Trophoblast cell (in vitro differentiated cells and primary cell): ENCODE measurements at regions not wholly inside any gene's neighbourhood (a gene's known extent, or its start where the extent isn't known, plus 50 kb on each side); places are given as distances from the start of the nearest gene placed in this dataset.
"Not testable (repeated sequence)": the region's sequence is repeated elsewhere in the genome, so short reads cannot be mapped to it uniquely, and the experiment has no call there.

Experiments
- DNase-seq, 2 donors: peaks; one replicate each; pipeline ENCODE4 v3.0.0-alpha.2; 2016
- H2AFZ ChIP-seq: 2 replicates; pipeline ENCODE4 v1.6.1; 2013; ENCODE audit warnings: low read length, moderate library complexity, mild to moderate bottlenecking; ENCODE audit not compliant: insufficient read depth, poor library complexity
- H2AK5ac ChIP-seq: 2 replicates; pipeline ENCODE4 v1.6.1; 2013; ENCODE audit warnings: mild to moderate bottlenecking, low read length
- H2BK120ac ChIP-seq: 2 replicates; pipeline ENCODE4 v1.6.1; 2013; ENCODE audit warnings: low read length, mild to moderate bottlenecking, moderate library complexity; ENCODE audit not compliant: insufficient read depth, poor library complexity
- H2BK12ac ChIP-seq: 2 replicates; pipeline ENCODE4 v1.6.1; 2013; ENCODE audit warnings: mild to moderate bottlenecking, low read length, moderate library complexity
- H2BK5ac ChIP-seq: 2 replicates; pipeline ENCODE4 v1.6.1; 2013; ENCODE audit warnings: low read length, low read depth, moderate library complexity, mild to moderate bottlenecking; ENCODE audit not compliant: poor library complexity
- H3K14ac ChIP-seq: 2 replicates; pipeline ENCODE4 v1.6.1; 2013; ENCODE audit warnings: mild to moderate bottlenecking, low read length
- H3K18ac ChIP-seq: 2 replicates; pipeline ENCODE4 v1.6.1; 2013; ENCODE audit warnings: mild to moderate bottlenecking, low read length
- H3K23ac ChIP-seq: 2 replicates; pipeline ENCODE4 v1.6.1; 2013; ENCODE audit warnings: low read length
- H3K27ac ChIP-seq: 2 replicates; pipeline ENCODE4 v1.5.1; 2013; ENCODE audit warnings: low read depth, mild to moderate bottlenecking, inconsistent platforms, low read length, moderate library complexity
- H3K27me3 ChIP-seq: 2 replicates; pipeline ENCODE4 v1.6.1; 2013; ENCODE audit warnings: inconsistent platforms, mild to moderate bottlenecking, low read length, moderate library complexity; ENCODE audit not compliant: insufficient read depth
- H3K36me3 ChIP-seq, 2 experiments: 1 replicate in 1 of 2; 2 replicates in 1 of 2; pipeline ENCODE4 v1.6.1; 2013; ENCODE audit warnings: low read length in 2 of 2, mild to moderate bottlenecking in 2 of 2, moderate library complexity in 1 of 2; ENCODE audit not compliant: insufficient read depth in 2 of 2, control insufficient read depth in 1 of 2
- H3K4ac ChIP-seq: 2 replicates; pipeline ENCODE4 v1.6.1; 2013; ENCODE audit warnings: low read depth, mild to moderate bottlenecking, low read length, moderate library complexity
- H3K4me1 ChIP-seq, 2 experiments: 1 replicate in 1 of 2; 2 replicates in 1 of 2; pipeline ENCODE4 v1.6.1; 2013; ENCODE audit warnings: low read length in 2 of 2, mild to moderate bottlenecking in 2 of 2, moderate library complexity in 1 of 2; ENCODE audit not compliant: insufficient read depth in 2 of 2, control insufficient read depth in 1 of 2
- H3K4me2 ChIP-seq: 2 replicates; pipeline ENCODE4 v1.6.1; 2013; ENCODE audit warnings: inconsistent platforms, mild to moderate bottlenecking, low read length, moderate library complexity
- H3K4me3 ChIP-seq: 2 replicates; pipeline ENCODE4 v1.5.1; 2013; ENCODE audit warnings: mild to moderate bottlenecking, low read depth, low read length, inconsistent platforms
- H3K79me1 ChIP-seq: one replicate; pipeline ENCODE4 v1.6.1; 2013; ENCODE audit warnings: low read length
- H3K79me2 ChIP-seq: 2 replicates; pipeline ENCODE4 v1.6.1; 2013; ENCODE audit warnings: low read length, mild to moderate bottlenecking; ENCODE audit not compliant: control insufficient read depth, insufficient read depth, poor library complexity
- H3K9ac ChIP-seq: 2 replicates; pipeline ENCODE4 v1.6.1; 2013; ENCODE audit warnings: mild to moderate bottlenecking, low read length
- H3K9me3 ChIP-seq: 2 replicates; pipeline ENCODE4 v1.6.1; 2013; ENCODE audit warnings: low read depth, mild to moderate bottlenecking, control low read depth, inconsistent platforms, low read length; ENCODE audit not compliant: insufficient read depth
- H4K12ac ChIP-seq: 2 replicates; pipeline ENCODE4 v1.6.1; 2013; ENCODE audit warnings: low read depth, mild to moderate bottlenecking, low read length, moderate library complexity
- H4K8ac ChIP-seq: 2 replicates; pipeline ENCODE4 v1.6.1; 2013; ENCODE audit warnings: low read depth, mild to moderate bottlenecking, low read length, moderate library complexity
- H4K91ac ChIP-seq: one replicate; pipeline ENCODE4 v1.6.1; 2013; ENCODE audit warnings: low read depth, mild to moderate bottlenecking, low read length, moderate library complexity
- WGBS: extraction: QIAGEN DNeasy Blood & Tissue Kit; methylation state at CpG from one replicate; pipeline ENCODE4 v1.1.7; 2013; ENCODE audit warnings: missing lambda C conversion rate; ENCODE audit not compliant: insufficient read length, insufficient coverage; ENCODE audit errors: extremely low coverage; 5-methylcytosine and 5-hydroxymethylcytosine counted together

- H3K14ac ChIP-seq, H2AFZ ChIP-seq, H3K79me1 ChIP-seq, H3K4me2 ChIP-seq, H3K9ac ChIP-seq, H2BK12ac ChIP-seq, H3K4me1 ChIP-seq, H3K9me3 ChIP-seq, H3K27ac ChIP-seq, H3K23ac ChIP-seq, H4K8ac ChIP-seq, H3K18ac ChIP-seq, H3K4me3 ChIP-seq, H2AK5ac ChIP-seq, H2BK120ac ChIP-seq, H4K91ac ChIP-seq, H3K79me2 ChIP-seq, H4K12ac ChIP-seq, H2BK5ac ChIP-seq, H3K36me3 ChIP-seq, H3K4ac ChIP-seq, DNase-seq, H3K27me3 ChIP-seq: not testable (repeated sequence)
- no CpG with 5 or more reads among the region's 2 CpGs for WGBS
These were observed 462.8 kb downstream of the RPIA start for GRCh38 chr2:89154247-89154682.

- not testable (repeated sequence) for H2BK12ac ChIP-seq, H2AFZ ChIP-seq, H3K4me1 ChIP-seq, H3K9me3 ChIP-seq, H3K4ac ChIP-seq, H3K27me3 ChIP-seq, H3K79me1 ChIP-seq, H3K18ac ChIP-seq, DNase-seq, H4K12ac ChIP-seq, H3K27ac ChIP-seq, H4K8ac ChIP-seq, H2BK120ac ChIP-seq, H4K91ac ChIP-seq, H3K23ac ChIP-seq, H2BK5ac ChIP-seq, H3K14ac ChIP-seq, H3K9ac ChIP-seq, H3K36me3 ChIP-seq, H3K4me2 ChIP-seq, H3K4me3 ChIP-seq, H3K79me2 ChIP-seq, H2AK5ac ChIP-seq
- whole genome bisulfite sequencing = no CpG with 5 or more reads among the region's 9 CpGs
These were observed 468.8 kb downstream of the RPIA start for GRCh38 chr2:89160306-89160705.

- WGBS = no CpG with 5 or more reads among the region's 2 CpGs
- H4K91ac ChIP-seq, H2BK120ac ChIP-seq, H3K79me2 ChIP-seq, H3K4me2 ChIP-seq, H2BK12ac ChIP-seq, H2BK5ac ChIP-seq, H3K9ac ChIP-seq, H3K18ac ChIP-seq, H3K27me3 ChIP-seq, H3K9me3 ChIP-seq, H3K4me1 ChIP-seq, H3K27ac ChIP-seq, H4K12ac ChIP-seq, H2AK5ac ChIP-seq, H3K14ac ChIP-seq, H4K8ac ChIP-seq, H3K36me3 ChIP-seq, H3K4me3 ChIP-seq, H3K23ac ChIP-seq, H3K79me1 ChIP-seq, H3K4ac ChIP-seq, H2AFZ ChIP-seq, DNase-seq: not testable (repeated sequence)
These were observed 470.2 kb downstream of the RPIA start for GRCh38 chr2:89161626-89162025.

GRCh38 chr2:89170506-89171173 lies 479.2 kb downstream of the RPIA start:
- not testable (repeated sequence) for H2BK120ac ChIP-seq, H2AFZ ChIP-seq, H3K18ac ChIP-seq, H4K8ac ChIP-seq, H4K91ac ChIP-seq, H3K4me3 ChIP-seq, H3K4me2 ChIP-seq, H2AK5ac ChIP-seq, H3K36me3 ChIP-seq, H4K12ac ChIP-seq, H3K9me3 ChIP-seq, H3K14ac ChIP-seq, H2BK5ac ChIP-seq, H3K27ac ChIP-seq, H2BK12ac ChIP-seq, H3K9ac ChIP-seq, H3K79me2 ChIP-seq, H3K23ac ChIP-seq, DNase-seq, H3K4me1 ChIP-seq, H3K79me1 ChIP-seq, H3K27me3 ChIP-seq, H3K4ac ChIP-seq
- WGBS = no CpG with 5 or more reads among the region's 4 CpGs
